Thoracic aorta (tissue), 2 donors: ENCODE measurements at regions not wholly inside any gene's neighbourhood (a gene's known extent, or its start where the extent isn't known, plus 50 kb on each side); places are given as distances from the start of the nearest gene placed in this dataset.

Experiments used
- ATAC-seq: fragments of 150-250 bp; one replicate; pipeline ENCODE4 v1.8.0; 2017; ENCODE audit warnings: low read depth; ENCODE audit not compliant: insufficient number of reproducible peaks, low FRiP score
- DNase-seq: peaks from one replicate; pipeline ENCODE4 v3.0.0-alpha.2; 2020; ENCODE audit warnings: low spot score
- H3K27ac ChIP-seq, 2 donors: fragments of 200-600 bp; sonication (generic); 1 replicate in 1 of 2; 2 replicates in 1 of 2; pipeline ENCODE4 v1.5.1; 2016; ENCODE audit warnings: mild to moderate bottlenecking in 2 of 2, moderate library complexity in 2 of 2
- H3K27me3 ChIP-seq: fragments of 200-600 bp; sonication (generic); replicated peaks from 2 replicates; pipeline ENCODE4 v1.6.0; 2016; ENCODE audit warnings: mild to moderate bottlenecking; ENCODE audit not compliant: insufficient read depth
- H3K36me3 ChIP-seq: fragments of 200-600 bp; sonication (generic); one replicate; pipeline ENCODE4 v1.5.1; 2016
- H3K4me1 ChIP-seq, 2 donors: fragments of 200-600 bp; sonication (generic); 1 replicate in 1 of 2; 2 replicates in 1 of 2; pipeline versions ENCODE4 v1.5.1 to v1.6.0; 2016; ENCODE audit warnings: low read depth in 2 of 2, mild to moderate bottlenecking in 1 of 2; ENCODE audit not compliant: control insufficient read depth in 1 of 2
- H3K4me3 ChIP-seq: fragments of 200-600 bp; sonication (generic); 2 replicates; pipeline ENCODE4 v1.5.1; 2016; ENCODE audit warnings: mild to moderate bottlenecking
- H3K9me3 ChIP-seq: fragments of 200-600 bp; sonication (generic); 2 replicates; pipeline ENCODE4 v1.5.1; 2016
- CTCF ChIP-seq: fragments of 200-600 bp; sonication (generic); IDR thresholded peaks from one replicate; pipeline ENCODE4 v1.5.1; 2019; ENCODE audit warnings: antibody characterized with exemption

GRCh38 chr6:105874835-105875626 is 211.1 kb upstream of the PRDM1 start:
- DNase-seq (no peak), ATAC-seq (no peak)
- no peaks in the 10 kb centered on the region for H3K36me3 ChIP-seq
- no peaks in the 10 kb centered on the region for H3K9me3 ChIP-seq
- H3K27me3 ChIP-seq: no peaks in the 10 kb centered on the region
- no peak for TF ChIP-seq CTCF
- H3K4me1 ChIP-seq: no peaks in the 10 kb centered on the region
- H3K27ac ChIP-seq: no peak overlapping the region
- H3K4me3 ChIP-seq: no peak overlapping the region

GRCh38 chr6:105873799-105874198 is 212.3 kb upstream of the PRDM1 start:
- Histone ChIP-seq H3K4me1 (no peaks in the 10 kb centered on the region), H3K27me3 (no peaks in the 10 kb centered on the region), H3K27ac (no peak overlapping the region), H3K36me3 (no peaks in the 10 kb centered on the region), H3K4me3 (no peak overlapping the region), H3K9me3 (no peaks in the 10 kb centered on the region)
- ATAC-seq: no peak
- no peak for DNase-seq
- no peak for TF ChIP-seq CTCF

GRCh38 chr6:105873211-105873704 is 212.9 kb upstream of the PRDM1 start:
- H3K4me3 ChIP-seq: no peak overlapping the region
- H3K27me3 ChIP-seq: no peaks in the 10 kb centered on the region
- no peak for TF ChIP-seq CTCF
- no peak for DNase-seq
- H3K9me3 ChIP-seq: no peaks in the 10 kb centered on the region
- no peaks in the 10 kb centered on the region for H3K36me3 ChIP-seq
- no peaks in the 10 kb centered on the region for H3K4me1 ChIP-seq
- no peak for ATAC-seq
- H3K27ac ChIP-seq: no peak overlapping the region

- H3K9me3 ChIP-seq: no peaks in the 10 kb centered on the region
- no peaks in the 10 kb centered on the region for H3K36me3 ChIP-seq
- H3K4me1 ChIP-seq: no peaks in the 10 kb centered on the region
- H3K27ac ChIP-seq: no peak overlapping the region
- ATAC-seq (no peak), DNase-seq (no peak)
- TF ChIP-seq CTCF: no peak
- no peaks in the 10 kb centered on the region for H3K27me3 ChIP-seq
- H3K4me3 ChIP-seq: no peak overlapping the region
These were observed 213.9 kb upstream of the PRDM1 start for GRCh38 chr6:105872249-105872648.

- Histone ChIP-seq H3K27me3 (no peaks in the 10 kb centered on the region), H3K4me3 (no peak overlapping the region), H3K27ac (no peak overlapping the region), H3K36me3 (no peaks in the 10 kb centered on the region), H3K9me3 (no peaks in the 10 kb centered on the region), H3K4me1 (no peaks in the 10 kb centered on the region)
- TF ChIP-seq CTCF: no peak
- ATAC-seq: no peak
- no peak for DNase-seq
These were observed 214.6 kb upstream of the PRDM1 start for GRCh38 chr6:105871542-105871941.
